ENCODE measurements at regions not wholly inside any gene's neighbourhood (a gene's known extent, or its start where the extent isn't known, plus 50 kb on each side); places are given as distances from the start of the nearest gene placed in this dataset.

DNA sequence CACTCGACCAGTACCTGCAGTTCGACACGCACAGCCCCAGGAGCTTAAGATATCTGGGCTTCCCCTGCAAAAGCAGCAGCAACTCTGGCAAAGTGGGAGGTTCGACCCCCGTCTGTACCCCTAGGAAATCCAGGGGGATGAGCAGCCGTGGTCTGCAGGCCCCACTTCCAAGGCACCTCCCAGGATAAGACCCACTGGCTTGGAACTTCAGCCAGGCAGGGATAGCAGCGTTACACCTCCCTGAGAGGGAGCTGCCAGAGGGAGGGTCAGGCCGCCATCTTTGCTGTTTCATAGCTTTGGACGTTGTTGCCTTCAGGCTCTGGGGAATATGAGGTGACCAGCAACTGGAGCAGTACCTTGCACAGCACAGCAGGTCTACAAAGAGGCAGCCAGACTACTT, 351.1 kb downstream of the SOX11 start:
- TF ChIP-seq POLR2A (IDR thresholded peaks at IDR 0.05; ENCODE audit: extremely low read depth, insufficient read length): no peak
- TF ChIP-seq, protein P1, sequence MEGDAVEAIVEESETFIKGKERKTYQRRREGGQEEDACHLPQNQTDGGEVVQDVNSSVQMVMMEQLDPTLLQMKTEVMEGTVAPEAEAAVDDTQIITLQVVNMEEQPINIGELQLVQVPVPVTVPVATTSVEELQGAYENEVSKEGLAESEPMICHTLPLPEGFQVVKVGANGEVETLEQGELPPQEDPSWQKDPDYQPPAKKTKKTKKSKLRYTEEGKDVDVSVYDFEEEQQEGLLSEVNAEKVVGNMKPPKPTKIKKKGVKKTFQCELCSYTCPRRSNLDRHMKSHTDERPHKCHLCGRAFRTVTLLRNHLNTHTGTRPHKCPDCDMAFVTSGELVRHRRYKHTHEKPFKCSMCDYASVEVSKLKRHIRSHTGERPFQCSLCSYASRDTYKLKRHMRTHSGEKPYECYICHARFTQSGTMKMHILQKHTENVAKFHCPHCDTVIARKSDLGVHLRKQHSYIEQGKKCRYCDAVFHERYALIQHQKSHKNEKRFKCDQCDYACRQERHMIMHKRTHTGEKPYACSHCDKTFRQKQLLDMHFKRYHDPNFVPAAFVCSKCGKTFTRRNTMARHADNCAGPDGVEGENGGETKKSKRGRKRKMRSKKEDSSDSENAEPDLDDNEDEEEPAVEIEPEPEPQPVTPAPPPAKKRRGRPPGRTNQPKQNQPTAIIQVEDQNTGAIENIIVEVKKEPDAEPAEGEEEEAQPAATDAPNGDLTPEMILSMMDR (IDR thresholded peaks at IDR 0.05; ENCODE audit: low read depth, low read length): no peak
- TF ChIP-seq MYC (IDR thresholded peaks at IDR 0.05; ENCODE audit: low read depth, low read length): no peak
